Brain microvascular endothelial cell (primary cell): ENCODE measurements at regions not wholly inside any gene's neighbourhood (a gene's known extent, or its start where the extent isn't known, plus 50 kb on each side); places are given as distances from the start of the nearest gene placed in this dataset.

Experiments used
- DNase-seq: peaks from one replicate; pipeline ENCODE4 v3.0.0-alpha.2; 2020
- H3K27ac ChIP-seq: fragments of 250-450 bp; sonication (Bioruptor Pico); 2 replicates; pipeline ENCODE4 v1.5.1; 2020; ENCODE audit warnings: mild to moderate bottlenecking, moderate library complexity
- H3K27me3 ChIP-seq: fragments of 250-450 bp; sonication (Bioruptor Pico); replicated peaks from 2 replicates; pipeline ENCODE4 v1.5.1; 2020; ENCODE audit warnings: mild to moderate bottlenecking
- H3K36me3 ChIP-seq: fragments of 250-450 bp; sonication (Bioruptor Pico); replicated peaks from 2 replicates; pipeline ENCODE4 v1.5.1; 2020; ENCODE audit warnings: mild to moderate bottlenecking
- H3K4me3 ChIP-seq: 2 replicates; pipeline ENCODE4 v1.5.1; 2011; ENCODE audit warnings: low read depth, mild to moderate bottlenecking, control low read depth, low read length, moderate library complexity
- in situ Hi-C: cut with HindIII; loops from 2 replicates; pipeline ENCODE4 v1.10.0; 2017; ENCODE audit warnings: low sequenced_read_pairs, low pct_ligation_motif_present
- TF ChIP-seq, protein P1 (sequence below): IDR thresholded peaks from 2 replicates; pipeline ENCODE4 v1.5.1; 2011; ENCODE audit warnings: low read depth, mild to moderate bottlenecking, moderate library complexity, low read length, control low read depth, inconsistent platforms; ENCODE audit errors: missing control alignments

DNA sequence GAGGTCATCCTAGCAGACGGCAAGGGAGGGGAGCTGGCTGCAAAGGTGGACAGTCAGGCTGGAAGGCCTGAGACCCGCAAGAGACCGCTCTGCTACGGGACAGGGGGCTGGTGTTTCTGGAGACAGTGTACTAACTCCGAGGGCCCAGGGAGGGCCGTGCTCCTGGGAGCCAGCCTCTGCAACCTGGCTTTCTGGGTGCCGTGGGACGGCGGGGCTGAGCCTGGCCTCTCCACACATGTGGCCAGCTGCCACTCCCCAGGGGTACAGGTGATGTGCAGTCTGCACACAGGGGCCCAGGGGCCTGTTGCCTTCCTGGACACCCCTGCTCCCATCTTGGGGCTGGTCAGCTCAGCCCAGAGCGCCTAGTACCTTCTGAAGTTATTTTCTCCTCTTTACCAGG, 92.2 kb downstream of the MRPL36 start:
- in situ Hi-C loops: no loop called here
- no peak overlapping the region for H3K4me3 ChIP-seq
- TF ChIP-seq, protein P1, sequence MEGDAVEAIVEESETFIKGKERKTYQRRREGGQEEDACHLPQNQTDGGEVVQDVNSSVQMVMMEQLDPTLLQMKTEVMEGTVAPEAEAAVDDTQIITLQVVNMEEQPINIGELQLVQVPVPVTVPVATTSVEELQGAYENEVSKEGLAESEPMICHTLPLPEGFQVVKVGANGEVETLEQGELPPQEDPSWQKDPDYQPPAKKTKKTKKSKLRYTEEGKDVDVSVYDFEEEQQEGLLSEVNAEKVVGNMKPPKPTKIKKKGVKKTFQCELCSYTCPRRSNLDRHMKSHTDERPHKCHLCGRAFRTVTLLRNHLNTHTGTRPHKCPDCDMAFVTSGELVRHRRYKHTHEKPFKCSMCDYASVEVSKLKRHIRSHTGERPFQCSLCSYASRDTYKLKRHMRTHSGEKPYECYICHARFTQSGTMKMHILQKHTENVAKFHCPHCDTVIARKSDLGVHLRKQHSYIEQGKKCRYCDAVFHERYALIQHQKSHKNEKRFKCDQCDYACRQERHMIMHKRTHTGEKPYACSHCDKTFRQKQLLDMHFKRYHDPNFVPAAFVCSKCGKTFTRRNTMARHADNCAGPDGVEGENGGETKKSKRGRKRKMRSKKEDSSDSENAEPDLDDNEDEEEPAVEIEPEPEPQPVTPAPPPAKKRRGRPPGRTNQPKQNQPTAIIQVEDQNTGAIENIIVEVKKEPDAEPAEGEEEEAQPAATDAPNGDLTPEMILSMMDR: no peak
- H3K27ac ChIP-seq: no peak overlapping the region
- peaks cover 10% of the 10 kb centered on the region for H3K27me3 ChIP-seq
- no peak for DNase-seq
- no peaks in the 10 kb centered on the region for H3K36me3 ChIP-seq

DNA sequence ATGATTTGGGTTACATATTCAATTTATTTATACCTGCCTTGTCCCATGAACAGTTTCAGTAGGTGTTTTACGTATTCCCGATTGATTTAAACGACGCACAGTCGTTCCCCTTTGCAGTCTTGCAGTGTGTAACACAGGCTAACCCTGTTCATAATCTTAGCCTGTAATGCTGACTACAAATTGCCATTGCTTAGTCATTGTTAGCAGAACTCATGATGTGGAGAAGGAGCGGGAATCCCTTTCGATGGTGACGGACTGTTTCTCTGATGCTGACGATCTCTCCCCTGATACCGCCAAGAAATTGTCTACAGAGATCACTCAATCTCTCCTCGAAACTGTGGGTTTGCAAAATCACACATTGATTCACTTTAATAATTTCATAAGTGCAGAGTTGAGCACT, 93.2 kb downstream of the MRPL36 start:
- Histone ChIP-seq H3K36me3 (no peaks in the 10 kb centered on the region), H3K27me3 (peaks cover 10% of the 10 kb centered on the region), H3K27ac (no peak overlapping the region), H3K4me3 (no peak overlapping the region)
- in situ Hi-C loops: no loop called here
- no peak for DNase-seq
- TF ChIP-seq, protein P1: no peak

DNA sequence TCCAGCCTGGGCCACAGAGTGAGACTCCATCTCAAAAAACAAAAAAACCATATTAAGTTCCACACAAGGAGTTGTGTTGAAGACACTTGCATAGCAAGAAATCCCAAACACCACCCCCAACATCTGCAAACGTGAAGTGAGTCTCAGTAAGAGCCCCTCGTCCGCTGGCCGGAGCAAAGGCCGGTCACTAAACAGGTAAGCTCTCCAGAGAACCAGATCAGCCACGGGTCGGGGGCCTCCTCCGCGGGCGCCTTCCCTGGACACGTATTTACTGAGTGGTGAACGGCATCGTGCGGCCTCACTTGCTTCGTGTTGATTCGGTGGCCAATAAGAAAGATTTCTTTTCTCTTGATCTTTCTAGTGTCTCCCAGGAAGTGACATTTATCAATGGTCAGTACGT, 93.6 kb downstream of the MRPL36 start:
- TF ChIP-seq, protein P1: no peak
- H3K27ac ChIP-seq: no peak overlapping the region
- peaks cover 10% of the 10 kb centered on the region for H3K27me3 ChIP-seq
- H3K4me3 ChIP-seq: no peak overlapping the region
- H3K36me3 ChIP-seq: no peaks in the 10 kb centered on the region
- DNase-seq: no peak
- in situ Hi-C loops: no loop called here

DNA sequence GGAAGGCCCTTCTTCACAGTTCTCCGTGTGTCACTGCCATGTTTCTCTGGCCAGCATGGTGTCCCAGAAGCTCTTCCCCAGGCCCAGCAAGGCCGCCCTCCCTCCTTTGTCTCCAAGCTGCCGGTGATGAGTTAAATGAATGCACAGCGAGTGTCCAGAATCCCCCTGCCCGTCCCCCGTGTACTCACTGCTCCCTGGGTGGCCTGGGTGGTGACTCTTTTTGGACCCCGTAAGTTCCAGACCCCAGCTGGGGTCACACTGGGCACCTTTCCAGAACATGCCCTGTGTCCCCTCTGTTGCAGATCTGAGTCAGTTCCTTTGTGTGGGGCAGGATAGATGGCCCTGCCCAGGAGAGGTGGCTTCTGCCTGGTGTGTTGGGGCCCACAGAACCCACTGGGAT, 95.0 kb downstream of the MRPL36 start:
- TF ChIP-seq, protein P1: no peak
- Histone ChIP-seq H3K27ac (no peak overlapping the region), H3K4me3 (no peak overlapping the region), H3K36me3 (no peaks in the 10 kb centered on the region), H3K27me3 (peaks cover 7% of the 10 kb centered on the region)
- in situ Hi-C loops: no loop called here
- no peak for DNase-seq

DNA sequence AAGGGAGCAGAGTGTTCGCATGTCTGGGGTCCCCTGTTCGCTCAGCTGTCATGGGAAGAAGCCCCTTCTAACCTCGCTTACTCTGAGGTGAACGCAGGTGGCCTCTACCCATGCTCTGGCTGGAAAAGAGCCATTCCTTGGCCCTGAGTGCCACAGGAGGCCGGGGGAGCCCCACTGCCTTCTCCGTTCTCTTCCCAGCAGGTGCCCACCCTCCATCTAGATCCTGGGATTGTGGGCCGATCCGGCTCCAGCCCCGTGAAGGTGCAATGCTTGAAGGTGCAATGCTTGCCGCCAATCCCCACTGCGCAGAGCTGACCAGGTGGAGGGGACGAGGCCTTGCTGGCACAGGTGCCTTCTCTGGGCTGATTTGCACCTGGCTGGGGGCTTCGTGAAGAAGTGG, 95.4 kb downstream of the MRPL36 start:
- DNase-seq: no peak
- TF ChIP-seq, protein P1: no peak
- in situ Hi-C loops: no loop called here

DNA sequence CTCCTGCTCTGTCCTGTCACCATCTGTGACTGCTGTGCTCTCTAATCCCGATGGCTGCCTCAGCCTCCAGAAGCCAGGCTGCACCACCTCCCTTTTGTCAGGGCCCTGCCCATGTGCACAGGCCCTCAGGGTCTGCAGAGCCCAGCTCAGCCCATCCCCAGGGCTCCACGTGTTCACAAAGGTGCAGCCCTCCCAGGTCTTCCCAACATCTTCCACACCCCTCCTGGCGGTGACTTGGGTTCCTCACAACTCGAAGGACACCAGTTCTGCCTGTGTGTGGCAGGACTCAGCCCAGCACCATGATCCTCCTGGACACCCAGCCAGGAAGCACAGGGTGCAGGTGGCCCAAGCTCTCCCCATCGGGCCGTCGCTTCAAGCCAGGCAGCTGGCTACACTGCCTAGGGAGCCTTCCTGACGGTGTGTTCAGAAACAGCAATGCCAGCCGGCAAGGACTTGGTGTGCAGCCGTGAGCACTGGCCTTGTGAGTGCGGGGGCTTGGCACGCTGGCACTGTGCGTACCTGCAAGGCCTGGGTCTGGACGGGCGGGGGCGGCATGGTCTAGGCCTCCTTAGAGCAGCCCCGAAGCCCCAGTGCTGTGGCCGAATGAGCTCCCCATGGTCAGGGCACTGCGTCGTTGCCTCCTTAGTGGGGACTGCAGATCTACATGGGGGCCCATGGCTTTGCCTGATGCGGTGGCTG, 96.1 kb downstream of the MRPL36 start:
- in situ Hi-C loops: no loop called here
- Histone ChIP-seq H3K4me3 (no peak overlapping the region), H3K27ac (no peak overlapping the region), H3K27me3 (no peaks in the 10 kb centered on the region), H3K36me3 (no peaks in the 10 kb centered on the region)
- TF ChIP-seq, protein P1: no peak
- DNase-seq: no peak

More for the DNA sequence above, 95.4 kb downstream of the MRPL36 start:
- Histone ChIP-seq H3K27ac (no peak overlapping the region), H3K27me3 (peaks cover 4% of the 10 kb centered on the region), H3K4me3 (no peak overlapping the region), H3K36me3 (no peaks in the 10 kb centered on the region)
